Activated CD4-positive, alpha-beta T cell treated with anti-CD3 and anti-CD28 coated beads, Interleukin-2, Interleukin-4, amounts not matched to agents 100 ng/mL and 50 ng/mL, durations not matched to agents 16 hours and 8 hours (primary cell): ENCODE measurements at regions not wholly inside any gene's neighbourhood (a gene's known extent, or its start where the extent isn't known, plus 50 kb on each side); places are given as distances from the start of the nearest gene placed in this dataset.

Experiments
- DNase-seq: peaks from one replicate; pipeline ENCODE4 v3.0.0-alpha.2; 2020; ENCODE audit warnings: low spot score

DNA sequence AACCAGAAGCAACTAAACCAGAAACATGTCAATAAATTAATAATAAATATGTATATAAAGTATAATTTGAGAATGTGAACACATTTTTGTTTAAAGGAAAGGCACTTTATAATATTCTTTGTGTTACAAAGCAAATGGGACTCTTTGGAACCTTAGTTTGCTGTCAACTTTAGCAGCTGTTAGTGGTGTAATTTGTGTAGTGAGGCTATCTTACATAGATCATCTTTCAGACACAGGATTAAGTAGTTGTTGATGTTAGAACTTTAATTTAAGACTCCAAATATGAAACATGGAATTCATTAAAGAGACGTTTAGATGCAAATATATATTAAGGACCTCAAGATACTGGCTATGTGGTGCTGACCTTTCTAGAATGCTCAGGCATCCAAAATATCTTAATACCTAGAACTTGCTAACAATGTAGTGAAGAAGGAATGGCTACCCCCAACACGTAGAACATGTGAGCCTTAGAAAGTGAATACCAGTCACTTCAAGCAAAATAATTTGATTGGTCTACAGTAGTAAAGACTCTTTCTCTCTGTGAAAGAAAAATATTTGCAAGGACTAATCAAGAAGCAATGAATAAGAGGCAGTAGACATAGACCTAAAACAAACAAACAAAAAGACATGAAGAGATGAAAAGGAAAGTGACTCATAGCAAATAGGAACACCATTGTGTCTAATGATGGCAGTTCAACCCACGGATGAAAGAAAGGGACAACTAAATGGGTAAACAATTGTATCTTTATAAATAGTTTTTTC, 811.4 kb downstream of the USP25 start:
- DNase-seq, result no peak

DNA sequence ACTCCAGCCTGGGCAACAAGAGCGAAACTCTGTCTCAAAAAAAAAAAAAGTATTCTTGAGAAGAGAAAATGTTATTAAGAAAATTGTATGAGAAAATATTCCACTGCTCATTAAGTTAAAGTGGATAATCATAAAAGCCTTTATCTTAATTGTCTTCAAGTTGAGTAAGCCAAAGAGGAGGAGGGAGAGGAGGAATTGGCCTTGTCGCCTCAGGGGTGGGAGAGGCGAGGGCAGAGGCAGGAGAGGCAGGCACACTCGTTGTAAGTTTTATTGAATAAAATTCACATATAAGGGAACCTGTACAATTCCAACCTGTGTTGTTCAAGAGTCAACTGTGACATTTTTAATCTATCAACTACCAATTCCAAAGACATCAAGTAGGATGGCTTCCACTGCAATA, 820.3 kb downstream of the USP25 start:
- DNase-seq, result no peak

DNA sequence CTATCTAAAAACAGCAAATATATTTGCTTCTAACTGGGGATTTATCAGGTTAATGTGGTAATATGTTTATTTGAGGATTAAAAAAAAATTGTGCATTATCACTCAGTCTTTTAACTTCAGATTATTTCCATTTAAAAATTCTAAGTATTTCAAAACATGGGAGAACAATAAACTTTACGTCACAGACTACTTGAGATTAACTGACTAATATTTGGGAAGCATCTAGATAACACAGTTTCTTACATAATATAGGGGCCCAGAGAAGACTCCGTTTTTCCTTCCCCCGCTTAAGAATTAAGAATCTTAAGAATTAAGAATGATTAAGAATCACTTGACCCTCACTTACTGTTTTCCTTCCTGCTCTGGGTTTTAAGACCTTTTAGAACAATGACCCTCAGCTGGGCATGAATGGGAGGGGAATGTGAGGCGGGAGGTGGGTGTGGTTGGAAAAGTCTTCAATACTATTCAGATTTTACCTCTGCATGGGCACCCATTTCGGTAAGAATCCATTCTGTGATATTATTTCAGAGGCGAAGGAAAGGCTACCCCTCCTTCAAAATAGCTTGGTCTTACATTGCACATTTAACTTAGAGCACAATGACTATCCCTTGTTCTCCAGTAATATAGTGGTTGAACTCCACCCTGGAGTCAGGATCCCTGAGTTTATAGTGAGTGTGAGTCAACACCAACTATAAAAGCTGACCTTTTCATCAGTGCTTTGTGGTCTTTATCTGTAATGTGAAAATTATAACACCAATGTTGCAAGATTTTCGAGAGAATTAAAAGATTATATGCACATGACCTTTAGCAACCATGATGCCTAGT, 821.3 kb downstream of the USP25 start:
- no peak for DNase-seq

DNA sequence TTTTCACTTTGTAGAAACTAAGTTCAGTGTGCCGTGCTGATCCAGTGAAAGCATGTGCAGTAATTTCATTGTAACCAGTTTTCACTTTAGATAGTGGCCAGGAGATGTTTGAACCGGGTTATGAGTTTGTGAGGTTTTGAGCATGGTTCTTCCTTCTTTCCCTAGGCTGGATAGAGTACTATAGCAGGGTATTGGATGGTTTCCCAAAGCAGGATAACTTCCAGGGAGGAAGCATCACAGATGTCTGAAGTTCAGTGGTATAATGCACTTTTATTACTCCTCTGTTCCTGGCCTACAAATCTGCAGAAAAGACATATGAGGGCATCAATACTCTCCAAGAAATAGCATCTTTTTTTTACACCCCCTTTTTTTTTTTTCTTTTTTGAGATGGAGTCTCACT, 823.1 kb downstream of the USP25 start:
- DNase-seq, result no peak

DNA sequence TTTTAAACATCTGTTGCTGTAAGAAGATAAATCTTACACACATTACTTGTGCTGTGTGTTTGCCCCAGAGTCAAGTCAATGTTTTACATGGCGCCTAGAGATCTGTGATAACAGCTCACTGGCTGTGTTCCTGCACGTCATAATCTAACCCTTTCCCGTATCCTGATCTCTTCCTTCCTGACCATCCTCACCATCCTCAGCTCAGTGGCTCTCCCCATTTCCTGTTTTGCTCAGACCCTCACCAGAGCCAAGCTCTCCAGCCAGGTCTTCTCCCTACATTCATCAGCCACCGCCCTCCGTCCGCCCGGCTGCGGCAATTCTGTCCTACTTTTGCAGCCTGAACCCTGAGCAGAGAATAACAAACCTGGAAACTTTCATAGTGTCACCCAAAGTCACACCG, 824.7 kb downstream of the USP25 start:
- DNase-seq, result no peak

DNA sequence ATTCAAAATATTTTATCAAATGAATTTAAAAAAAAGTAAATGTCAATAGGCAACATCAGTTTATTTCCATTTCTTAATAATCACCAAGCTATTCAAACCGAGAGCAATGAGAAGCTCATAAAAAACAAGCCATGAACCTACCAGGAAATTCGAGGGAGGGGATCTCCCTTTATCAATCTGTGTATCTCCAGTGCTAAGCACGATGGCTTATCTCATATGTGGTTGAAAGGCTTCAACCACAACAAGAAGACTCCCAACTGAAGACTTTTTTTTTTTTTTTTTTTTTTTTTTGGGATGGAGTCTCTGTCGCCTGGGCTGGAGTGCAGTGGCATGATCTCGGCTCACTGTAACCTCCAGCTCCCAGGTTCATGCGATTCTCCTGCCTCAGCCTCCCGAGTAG, 833.3 kb downstream of the USP25 start:
- no peak for DNase-seq

DNA sequence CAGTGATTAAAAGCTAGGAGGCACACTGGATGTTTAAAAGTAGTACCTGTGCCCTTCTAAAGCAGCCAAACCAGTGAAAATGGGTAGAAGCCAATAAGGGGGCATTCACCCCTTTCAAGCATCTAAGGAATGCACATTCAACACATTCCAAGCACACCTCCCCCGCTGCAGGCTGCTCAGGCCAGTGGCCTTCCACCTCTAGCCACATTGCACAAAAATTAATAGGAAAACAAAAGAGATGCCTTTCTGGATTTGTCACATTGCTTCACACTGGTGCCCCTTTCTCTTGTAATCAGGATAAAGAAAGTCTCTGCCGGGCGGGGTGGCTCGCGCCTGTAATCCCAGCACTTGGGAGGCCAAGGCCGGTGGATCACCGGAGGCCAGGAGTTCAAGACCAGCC, 834.0 kb downstream of the USP25 start:
- DNase-seq, result no peak

DNA sequence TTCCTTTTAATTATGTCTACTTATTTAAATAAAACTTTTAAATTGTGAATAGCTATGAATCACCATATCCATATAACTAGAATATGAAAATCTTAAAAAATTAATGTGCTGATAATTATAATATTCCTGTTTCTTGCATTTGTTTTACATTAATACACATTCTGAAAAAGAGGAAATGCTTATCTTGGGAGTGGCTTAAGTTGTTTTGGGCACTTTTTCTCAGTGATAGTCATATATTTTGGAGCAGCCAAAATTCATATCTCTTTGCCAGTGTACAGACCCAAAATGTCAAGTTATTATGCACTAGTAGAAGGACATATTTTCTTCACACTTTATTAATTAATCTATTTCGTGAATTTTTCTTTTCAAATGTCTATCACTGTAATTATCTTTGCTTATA, 838.5 kb downstream of the USP25 start:
- DNase-seq, result no peak

DNA sequence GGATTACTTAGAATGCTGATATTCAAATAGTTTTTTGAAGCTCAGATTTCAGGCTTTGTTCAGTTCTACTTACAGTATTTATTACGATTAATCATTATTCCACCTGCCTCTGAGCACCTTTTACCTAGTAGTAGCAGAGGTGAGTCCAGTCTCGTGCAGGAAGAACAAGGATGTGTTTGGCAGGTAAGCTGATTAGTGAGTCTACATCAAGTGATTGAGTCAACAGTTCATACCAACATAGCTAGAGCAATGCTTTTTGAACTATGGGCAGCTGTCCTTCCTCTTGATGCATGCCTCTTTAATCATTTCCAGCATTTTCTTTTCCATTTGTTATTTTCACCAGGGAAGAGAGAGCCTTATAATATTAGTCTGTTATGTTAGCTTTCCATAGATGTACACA, 838.9 kb downstream of the USP25 start:
- DNase-seq, result no peak

DNA sequence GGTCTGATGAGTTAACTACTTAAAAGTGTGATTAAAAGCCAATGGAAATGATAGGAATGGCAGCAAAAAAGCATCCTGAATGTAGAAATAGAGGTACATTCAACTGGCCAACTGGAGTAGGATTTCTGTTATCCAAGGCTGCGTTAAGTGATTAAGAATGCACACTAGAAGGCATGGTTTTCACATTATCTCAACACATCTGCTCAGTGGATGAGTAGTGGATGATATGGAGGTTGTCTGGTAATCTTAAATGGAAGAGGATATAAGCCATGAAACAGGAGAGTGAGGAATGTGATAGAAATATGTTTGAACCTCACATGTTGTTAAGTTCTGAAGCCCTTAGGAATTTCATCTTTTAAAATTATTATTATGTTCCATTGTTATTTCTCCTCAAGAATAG, 839.9 kb downstream of the USP25 start:
- no peak for DNase-seq

DNA sequence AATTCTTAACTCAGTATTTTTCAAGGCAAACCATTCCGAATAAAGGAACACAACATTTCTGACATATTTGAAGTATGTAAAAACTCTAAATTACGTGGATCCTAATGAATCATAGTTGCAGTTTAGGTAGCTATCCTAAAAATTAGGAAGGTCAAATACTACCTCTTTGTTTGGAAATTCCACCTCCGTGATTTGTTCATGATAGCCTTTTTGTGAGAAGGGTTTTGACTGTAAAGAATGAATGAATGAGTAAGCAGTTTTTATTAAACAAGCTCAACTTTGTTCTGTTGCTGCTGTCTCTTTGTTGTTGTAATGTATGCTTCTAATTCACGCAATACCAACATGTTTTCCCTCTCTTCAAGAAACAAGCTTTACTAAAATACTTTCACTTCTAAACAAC, 840.4 kb downstream of the USP25 start:
- DNase-seq, result no peak

DNA sequence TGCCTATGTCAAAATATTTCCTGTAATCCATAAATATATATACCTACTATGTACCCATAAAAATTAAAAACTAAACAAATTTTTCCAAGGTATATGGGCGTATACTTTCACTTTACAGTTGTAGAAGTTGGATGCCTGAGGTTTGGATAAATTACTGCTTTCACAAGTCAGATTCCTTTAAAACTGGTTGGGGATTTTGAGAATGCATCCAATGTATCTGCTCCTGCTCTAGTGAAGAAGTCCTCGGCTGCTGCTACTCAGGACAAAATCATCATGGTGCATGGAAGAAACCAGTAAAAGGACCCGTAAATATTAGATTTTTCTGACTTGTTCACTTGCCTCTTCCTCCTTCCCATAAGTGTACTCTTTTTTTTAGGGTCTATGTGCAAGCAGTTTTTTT, 841.1 kb downstream of the USP25 start:
- no peak for DNase-seq

DNA sequence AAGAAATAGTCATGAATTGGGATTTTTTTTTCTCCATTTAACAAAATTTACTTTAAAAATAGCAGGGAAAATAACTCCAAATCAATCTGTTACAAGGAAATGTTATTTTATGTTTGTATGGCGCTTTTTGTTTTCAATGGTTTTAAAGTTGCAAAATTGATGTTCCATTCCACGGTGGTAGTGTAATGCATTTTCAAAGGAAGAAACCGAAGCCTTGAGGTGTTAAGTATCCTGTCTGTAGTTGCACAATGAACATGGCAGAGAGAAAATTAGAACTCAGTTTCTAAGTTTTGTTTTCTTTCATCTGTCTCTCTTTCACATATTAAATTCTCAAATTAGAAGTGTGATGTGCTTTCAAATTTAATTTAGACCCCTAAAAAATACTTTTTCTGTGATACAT, 841.8 kb downstream of the USP25 start:
- DNase-seq, result no peak

DNA sequence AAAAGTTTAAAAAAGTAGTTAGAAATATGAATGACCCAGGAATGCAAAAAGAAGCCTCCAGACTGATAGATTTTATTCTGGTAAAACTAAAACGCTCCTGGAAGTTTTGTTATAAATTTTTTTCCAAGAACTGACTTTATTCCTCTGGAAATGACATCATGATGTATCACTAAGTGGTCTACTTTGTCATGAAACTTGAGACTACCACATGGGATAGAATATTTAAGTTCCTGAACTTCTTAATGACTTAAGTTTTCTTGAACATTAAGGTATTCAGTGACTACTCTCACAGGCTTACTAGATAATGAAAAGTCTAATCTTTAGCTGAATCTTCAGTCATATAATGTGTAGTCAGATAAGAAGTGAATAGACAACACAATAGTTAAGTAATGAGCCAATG, 842.2 kb downstream of the USP25 start:
- DNase-seq, result no peak

DNA sequence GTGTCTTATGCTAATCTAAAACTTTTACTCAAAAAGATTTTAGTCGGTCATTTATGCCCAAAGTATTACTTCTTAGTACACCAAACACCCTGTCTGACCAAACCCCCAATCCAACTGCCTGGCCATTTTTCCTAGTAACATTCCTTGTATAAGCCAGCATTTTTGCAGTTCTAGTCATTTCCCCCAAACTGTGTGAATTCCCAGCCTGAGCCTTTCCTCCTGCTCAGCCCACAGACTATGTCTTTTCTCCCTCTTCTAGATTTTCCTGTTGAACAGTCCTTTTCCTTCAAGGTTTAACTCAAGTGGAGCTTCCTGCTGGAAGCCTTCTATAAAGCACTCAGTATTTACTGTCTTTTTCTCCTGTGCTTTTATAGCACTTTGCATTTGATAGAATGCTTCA, 843.8 kb downstream of the USP25 start:
- no peak for DNase-seq

DNA sequence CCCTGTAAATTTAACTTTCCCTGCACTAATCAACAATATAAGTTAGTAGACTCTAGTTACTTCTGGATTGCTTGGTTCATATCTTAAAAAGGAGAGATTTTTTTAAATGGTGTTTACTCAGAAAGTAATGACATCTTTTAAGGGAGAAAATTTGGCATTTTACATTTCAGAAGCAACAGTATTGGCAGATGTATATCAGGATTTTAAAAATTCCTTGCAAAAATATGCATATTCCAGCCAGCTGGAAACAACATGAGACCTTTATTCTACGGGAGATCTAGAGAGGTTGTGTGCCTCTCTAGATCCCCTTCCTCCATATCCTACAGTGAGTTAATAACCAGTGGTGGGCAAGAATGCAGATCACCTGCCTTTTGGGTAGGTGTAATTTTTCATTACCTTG, 848.2 kb downstream of the USP25 start:
- no peak for DNase-seq

DNA sequence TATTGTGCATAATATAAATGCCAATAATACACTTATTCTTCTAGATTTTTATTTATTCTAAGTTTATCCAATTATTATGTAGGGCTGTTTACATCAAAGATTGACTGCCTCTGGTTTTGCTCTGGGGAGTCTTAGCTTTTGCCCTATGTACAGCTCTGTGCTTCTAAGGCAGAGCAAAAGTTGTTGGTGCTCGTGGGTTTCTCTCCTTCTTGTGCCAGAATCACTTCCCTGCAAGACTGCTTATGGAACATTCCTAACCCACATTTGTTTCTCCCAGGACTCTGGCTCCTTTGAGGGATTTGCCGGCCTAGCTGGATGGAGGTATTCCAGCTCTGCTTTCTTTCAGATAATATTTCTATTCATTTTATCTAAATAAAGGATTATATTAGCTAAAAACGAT, 849.1 kb downstream of the USP25 start:
- no peak for DNase-seq

DNA sequence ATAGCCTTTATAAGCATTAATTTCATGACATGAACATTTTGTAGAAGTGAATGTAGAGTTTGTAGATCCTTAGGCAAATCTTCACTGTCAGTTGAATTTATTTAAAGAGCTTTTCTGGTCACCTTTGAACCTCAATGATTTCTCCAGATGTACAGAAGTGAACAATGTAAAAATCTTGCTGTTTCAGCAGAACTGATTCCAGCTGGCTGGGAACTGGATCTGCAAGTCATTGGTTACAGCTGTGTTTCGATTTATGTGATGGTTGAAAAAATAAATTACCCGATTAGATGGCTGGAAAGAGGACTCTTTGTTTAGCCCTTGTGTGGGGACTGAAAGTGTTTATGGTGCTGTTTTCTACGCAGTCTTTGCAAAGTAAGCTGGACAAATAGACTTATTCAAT, 849.8 kb downstream of the USP25 start:
- DNase-seq, result no peak

DNA sequence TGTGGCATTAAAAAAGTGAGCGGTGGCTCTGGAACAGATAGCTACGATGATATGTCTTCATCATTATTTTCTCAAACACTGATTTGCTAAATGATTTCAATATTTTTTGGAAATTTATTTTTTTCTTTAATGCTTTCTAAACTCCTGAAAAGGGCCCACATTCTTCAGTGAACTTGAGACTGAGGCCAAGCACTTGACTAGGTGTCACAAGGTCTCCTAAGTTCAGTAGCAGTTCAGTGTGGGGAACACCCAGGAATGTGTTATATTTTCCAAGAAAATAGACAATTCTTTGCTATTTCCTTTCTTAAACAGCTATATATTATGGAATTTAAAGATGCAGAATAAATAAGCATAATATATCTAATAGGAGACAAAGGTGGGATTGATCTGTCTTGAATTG, 850.9 kb downstream of the USP25 start:
- DNase-seq, result no peak

DNA sequence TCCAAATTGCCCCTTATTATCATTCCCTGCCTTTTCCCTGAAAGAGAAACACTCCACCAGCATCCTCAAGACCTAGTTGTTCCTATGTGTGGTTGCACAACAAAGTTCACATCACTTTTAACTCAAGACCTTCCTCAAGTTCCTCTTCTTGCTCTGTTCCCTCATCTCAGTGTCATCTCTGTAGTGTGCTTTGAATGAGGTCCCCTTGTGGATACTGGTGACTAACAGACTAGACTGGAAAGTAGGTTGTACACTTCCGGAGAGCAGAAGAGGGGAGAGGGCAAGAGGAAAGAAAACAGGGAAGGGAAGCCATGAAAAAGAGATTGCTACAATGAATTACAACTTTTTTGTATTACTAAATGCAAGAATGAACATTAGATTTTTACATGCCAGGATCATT, 853.8 kb downstream of the USP25 start:
- DNase-seq, result no peak

DNA sequence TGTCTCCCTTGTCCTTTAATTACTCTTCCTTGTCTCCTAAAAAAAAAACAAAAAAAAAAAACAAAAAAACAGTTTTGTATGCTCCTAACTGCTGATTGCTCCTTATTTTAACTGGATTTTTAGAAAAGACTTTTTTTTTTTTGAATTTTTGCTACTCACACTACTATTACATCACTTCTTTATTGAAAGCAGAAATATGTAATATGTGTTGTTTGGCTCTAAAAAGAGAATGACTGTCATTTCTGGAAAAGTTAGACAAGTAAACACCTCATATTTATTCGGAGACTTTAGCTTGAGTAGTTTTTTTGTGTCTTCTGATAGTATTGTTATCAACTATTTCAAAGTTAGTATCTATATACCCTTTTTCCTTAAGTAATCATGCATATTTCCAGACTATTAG, 855.0 kb downstream of the USP25 start:
- DNase-seq, result no peak

DNA sequence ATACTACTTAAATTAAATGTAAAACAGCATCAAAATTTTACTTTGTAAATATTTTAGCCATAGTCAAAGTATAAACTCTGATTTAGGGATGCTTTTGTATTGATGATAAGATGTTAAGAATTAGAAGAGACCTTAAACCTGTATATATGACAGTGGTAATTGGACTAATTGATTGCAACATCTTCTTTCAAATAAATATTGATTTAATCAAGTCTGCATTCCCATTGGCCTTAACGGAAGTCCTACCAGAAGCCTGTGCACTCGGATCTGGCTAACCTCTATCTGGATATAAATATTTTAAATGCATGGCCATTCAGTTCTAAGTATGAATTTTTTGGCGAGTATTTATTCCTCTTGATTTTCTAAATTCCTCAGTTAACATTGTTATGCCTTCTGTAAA, 856.1 kb downstream of the USP25 start:
- DNase-seq, result no peak

DNA sequence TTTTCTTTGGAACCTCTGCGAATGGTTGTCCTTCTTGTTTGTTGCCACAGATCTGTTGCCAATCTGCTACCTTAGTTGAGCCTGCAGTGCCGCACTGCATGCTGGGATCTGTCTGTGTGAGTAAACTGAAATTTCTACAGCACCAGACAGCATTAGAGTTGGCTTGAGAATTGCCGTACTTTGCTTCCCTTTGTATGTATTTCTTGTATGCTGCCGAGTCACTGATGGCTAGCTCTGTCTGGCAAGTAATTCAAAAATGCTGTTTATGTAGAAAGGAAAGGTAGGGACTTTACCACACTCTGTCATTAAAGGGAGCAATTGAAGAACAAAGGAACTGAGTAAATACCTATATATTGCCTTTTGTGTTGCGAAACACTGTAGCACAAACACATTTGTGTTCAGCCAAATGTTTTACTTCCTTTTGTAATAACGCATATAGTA, 857.4 kb downstream of the USP25 start:
- no peak for DNase-seq
